ENCODE measurements at regions not wholly inside any gene's neighbourhood (a gene's known extent, or its start where the extent isn't known, plus 50 kb on each side); places are given as distances from the start of the nearest gene placed in this dataset.

DNA sequence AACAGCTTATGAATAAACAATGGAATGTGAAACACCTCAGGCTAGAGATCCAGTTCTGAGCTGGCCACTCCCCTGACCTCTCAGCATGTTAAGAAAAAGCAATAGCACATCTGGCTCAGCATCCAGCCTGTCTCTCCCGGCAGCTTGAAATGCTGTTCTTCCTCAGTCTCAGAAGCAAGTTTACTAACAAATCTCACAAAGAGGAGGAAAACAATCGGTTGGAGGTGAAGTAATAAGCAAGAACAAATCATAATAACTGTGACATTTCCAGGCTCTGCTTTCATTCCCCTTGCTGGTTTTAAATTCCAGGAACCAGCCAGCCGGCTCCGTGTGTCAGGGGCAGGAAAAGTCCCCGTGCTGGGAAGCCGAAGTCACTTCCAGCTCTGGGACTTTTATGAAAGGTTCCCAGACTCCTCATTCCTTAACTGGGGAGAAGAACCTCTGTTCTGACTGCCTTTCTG lies 133.9 kb upstream of the ARL4C start:
- TF ChIP-seq, protein P1, sequence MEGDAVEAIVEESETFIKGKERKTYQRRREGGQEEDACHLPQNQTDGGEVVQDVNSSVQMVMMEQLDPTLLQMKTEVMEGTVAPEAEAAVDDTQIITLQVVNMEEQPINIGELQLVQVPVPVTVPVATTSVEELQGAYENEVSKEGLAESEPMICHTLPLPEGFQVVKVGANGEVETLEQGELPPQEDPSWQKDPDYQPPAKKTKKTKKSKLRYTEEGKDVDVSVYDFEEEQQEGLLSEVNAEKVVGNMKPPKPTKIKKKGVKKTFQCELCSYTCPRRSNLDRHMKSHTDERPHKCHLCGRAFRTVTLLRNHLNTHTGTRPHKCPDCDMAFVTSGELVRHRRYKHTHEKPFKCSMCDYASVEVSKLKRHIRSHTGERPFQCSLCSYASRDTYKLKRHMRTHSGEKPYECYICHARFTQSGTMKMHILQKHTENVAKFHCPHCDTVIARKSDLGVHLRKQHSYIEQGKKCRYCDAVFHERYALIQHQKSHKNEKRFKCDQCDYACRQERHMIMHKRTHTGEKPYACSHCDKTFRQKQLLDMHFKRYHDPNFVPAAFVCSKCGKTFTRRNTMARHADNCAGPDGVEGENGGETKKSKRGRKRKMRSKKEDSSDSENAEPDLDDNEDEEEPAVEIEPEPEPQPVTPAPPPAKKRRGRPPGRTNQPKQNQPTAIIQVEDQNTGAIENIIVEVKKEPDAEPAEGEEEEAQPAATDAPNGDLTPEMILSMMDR (IDR thresholded peaks at IDR 0.05; ENCODE audit: low read depth, low read length): no peak
- TF ChIP-seq, protein P2, sequence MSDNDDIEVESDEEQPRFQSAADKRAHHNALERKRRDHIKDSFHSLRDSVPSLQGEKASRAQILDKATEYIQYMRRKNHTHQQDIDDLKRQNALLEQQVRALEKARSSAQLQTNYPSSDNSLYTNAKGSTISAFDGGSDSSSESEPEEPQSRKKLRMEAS (IDR thresholded peaks at IDR 0.05; ENCODE audit: low read depth, low read length): no peak
- TF ChIP-seq POLR2A (IDR thresholded peaks at IDR 0.05; ENCODE audit: extremely low read depth, insufficient read length) (no peak), MYC (IDR thresholded peaks at IDR 0.05; ENCODE audit: low read depth, low read length) (no peak)
